Astrocyte of the cerebellum (primary cell): ENCODE measurements at regions not wholly inside any gene's neighbourhood (a gene's known extent, or its start where the extent isn't known, plus 50 kb on each side); places are given as distances from the start of the nearest gene placed in this dataset.

ENCODE experiments used
- DNase-seq: peaks from one replicate; pipeline ENCODE4 v3.0.0-alpha.2; 2011; ENCODE audit warnings: low read depth
- H3K4me3 ChIP-seq: 2 replicates; pipeline ENCODE4 v1.5.1; 2011; ENCODE audit warnings: mild to moderate bottlenecking, low read depth, low read length, moderate library complexity
- in situ Hi-C: cut with HindIII; loops from 2 replicates; pipeline ENCODE4 v1.10.0; 2017; ENCODE audit warnings: low sequenced_read_pairs
- TF ChIP-seq, protein P1 (sequence below): IDR thresholded peaks from 2 replicates; pipeline ENCODE4 v1.5.1; 2012; ENCODE audit warnings: low read length, low read depth, moderate library complexity, mild to moderate bottlenecking; ENCODE audit errors: missing control alignments

- DNase-seq: no peak
- TF ChIP-seq, protein P1, sequence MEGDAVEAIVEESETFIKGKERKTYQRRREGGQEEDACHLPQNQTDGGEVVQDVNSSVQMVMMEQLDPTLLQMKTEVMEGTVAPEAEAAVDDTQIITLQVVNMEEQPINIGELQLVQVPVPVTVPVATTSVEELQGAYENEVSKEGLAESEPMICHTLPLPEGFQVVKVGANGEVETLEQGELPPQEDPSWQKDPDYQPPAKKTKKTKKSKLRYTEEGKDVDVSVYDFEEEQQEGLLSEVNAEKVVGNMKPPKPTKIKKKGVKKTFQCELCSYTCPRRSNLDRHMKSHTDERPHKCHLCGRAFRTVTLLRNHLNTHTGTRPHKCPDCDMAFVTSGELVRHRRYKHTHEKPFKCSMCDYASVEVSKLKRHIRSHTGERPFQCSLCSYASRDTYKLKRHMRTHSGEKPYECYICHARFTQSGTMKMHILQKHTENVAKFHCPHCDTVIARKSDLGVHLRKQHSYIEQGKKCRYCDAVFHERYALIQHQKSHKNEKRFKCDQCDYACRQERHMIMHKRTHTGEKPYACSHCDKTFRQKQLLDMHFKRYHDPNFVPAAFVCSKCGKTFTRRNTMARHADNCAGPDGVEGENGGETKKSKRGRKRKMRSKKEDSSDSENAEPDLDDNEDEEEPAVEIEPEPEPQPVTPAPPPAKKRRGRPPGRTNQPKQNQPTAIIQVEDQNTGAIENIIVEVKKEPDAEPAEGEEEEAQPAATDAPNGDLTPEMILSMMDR: no peak
- in situ Hi-C loops: no loop called here
- no peak overlapping the region for H3K4me3 ChIP-seq
Measured at GRCh38 chr2:43052204-43052943, 174.0 kb downstream of the ZFP36L2 start.

GRCh38 chr2:43051338-43051737 is 175.1 kb downstream of the ZFP36L2 start:
- no peak overlapping the region for H3K4me3 ChIP-seq
- DNase-seq: no peak
- in situ Hi-C loops: no loop called here
- TF ChIP-seq, protein P1: no peak

- TF ChIP-seq, protein P1: no peak
- in situ Hi-C loops: no loop called here
- H3K4me3 ChIP-seq: no peak overlapping the region
- no peak for DNase-seq
Measured at GRCh38 chr2:43050866-43051265, 175.5 kb downstream of the ZFP36L2 start.

GRCh38 chr2:43049836-43050801 is 176.3 kb downstream of the ZFP36L2 start:
- in situ Hi-C loops: no loop called here
- no peak overlapping the region for H3K4me3 ChIP-seq
- DNase-seq: no peak
- TF ChIP-seq, protein P1: no peak

- TF ChIP-seq, protein P1: no peak
- H3K4me3 ChIP-seq: no peak overlapping the region
- in situ Hi-C loops: no loop called here
Measured at GRCh38 chr2:43047187-43047780, 179.1 kb downstream of the ZFP36L2 start.

GRCh38 chr2:43045866-43046265 is 180.5 kb downstream of the ZFP36L2 start:
- TF ChIP-seq, protein P1: no peak
- no peak for DNase-seq
- no peak overlapping the region for H3K4me3 ChIP-seq
- in situ Hi-C loops: no loop called here

More at GRCh38 chr2:43047187-43047780, 179.1 kb downstream of the ZFP36L2 start:
- no peak for DNase-seq
